GM23248 (cell line): ENCODE measurements at regions not wholly inside any gene's neighbourhood (a gene's known extent, or its start where the extent isn't known, plus 50 kb on each side); places are given as distances from the start of the nearest gene placed in this dataset.

Source experiments
- DNase-seq: peaks from one replicate; pipeline ENCODE4 v3.0.0-alpha.2; 2015
- H2AFZ ChIP-seq: fragments of 200-600 bp; sonication (generic); 2 replicates; pipeline ENCODE4 v1.6.1; 2016; ENCODE audit warnings: antibody characterized with exemption
- H3F3A ChIP-seq: fragments of 200-600 bp; sonication (generic); 2 replicates; pipeline ENCODE4 v1.6.1; 2016; ENCODE audit warnings: mild to moderate bottlenecking, antibody characterized with exemption, mixed run types; ENCODE audit not compliant: insufficient read depth
- H3K27ac ChIP-seq: fragments of 200-600 bp; sonication (generic); 2 replicates; pipeline ENCODE4 v1.5.1; 2016; ENCODE audit warnings: mild to moderate bottlenecking
- H3K27me3 ChIP-seq: fragments of 200-600 bp; sonication (generic); replicated peaks from 2 replicates; pipeline ENCODE4 v1.6.1; 2016; ENCODE audit warnings: mild to moderate bottlenecking; ENCODE audit not compliant: insufficient read depth
- H3K36me3 ChIP-seq: fragments of 200-600 bp; sonication (generic); 2 replicates; pipeline ENCODE4 v1.6.1; 2016; ENCODE audit warnings: low read depth, mild to moderate bottlenecking
- H3K4me1 ChIP-seq: fragments of 200-600 bp; sonication (generic); 2 replicates; pipeline ENCODE4 v1.6.1; 2016; ENCODE audit warnings: mild to moderate bottlenecking; ENCODE audit not compliant: insufficient read depth
- H3K4me2 ChIP-seq: fragments of 200-600 bp; sonication (generic); one replicate; pipeline ENCODE4 v1.6.1; 2016; ENCODE audit warnings: mild to moderate bottlenecking; ENCODE audit not compliant: unreplicated experiment
- H3K4me3 ChIP-seq: fragments of 200-600 bp; sonication (generic); 2 replicates; pipeline ENCODE4 v1.5.1; 2016; ENCODE audit warnings: mild to moderate bottlenecking
- H3K79me2 ChIP-seq: fragments of 200-600 bp; sonication (generic); 2 replicates; pipeline ENCODE4 v1.6.1; 2016; ENCODE audit warnings: mild to moderate bottlenecking; ENCODE audit not compliant: insufficient read depth
- H3K9ac ChIP-seq: fragments of 200-600 bp; sonication (generic); 2 replicates; pipeline ENCODE4 v1.6.1; 2016; ENCODE audit warnings: mild to moderate bottlenecking
- H3K9me2 ChIP-seq: fragments of 200-600 bp; sonication (generic); 2 replicates; pipeline ENCODE4 v1.6.1; 2016; ENCODE audit warnings: mixed run types, mild to moderate bottlenecking, moderate library complexity; ENCODE audit not compliant: insufficient read depth
- H3K9me3 ChIP-seq: fragments of 200-600 bp; sonication (generic); one replicate; pipeline ENCODE4 v1.6.1; 2017; ENCODE audit warnings: low read depth
- H4K20me1 ChIP-seq: fragments of 200-600 bp; sonication (generic); 2 replicates; pipeline ENCODE4 v1.6.0; 2016; ENCODE audit not compliant: insufficient read depth
- EZH2 ChIP-seq: fragments of 200-600 bp; sonication (generic); IDR thresholded peaks from 2 replicates; pipeline ENCODE4 v1.6.1; 2018; ENCODE audit warnings: antibody characterized with exemption, mild to moderate bottlenecking; ENCODE audit not compliant: insufficient read depth, poor library complexity, severe bottlenecking
- EZH2phosphoT487 ChIP-seq: fragments of 200-600 bp; sonication (generic); IDR thresholded peaks from 2 replicates; pipeline ENCODE4 v1.6.1; 2018; ENCODE audit warnings: antibody characterized with exemption, moderate library complexity, mild to moderate bottlenecking, low read depth; ENCODE audit not compliant: insufficient read depth
- WGBS, 2 experiments: methylation state at CpG; one replicate each; pipeline ENCODE4 v1.1.6; 2015 to 2017; ENCODE audit warnings: low lambda C conversion rate in 2 of 2, low coverage in 1 of 2; ENCODE audit errors: missing lambda C conversion rate in 2 of 2; 5-methylcytosine and 5-hydroxymethylcytosine counted together
- in situ Hi-C: fragments of 300-500 bp; cut with MboI; formaldehyde crosslinking; loops from 2 replicates; pipeline ENCODE4 v1.15.0; 2020

DNA sequence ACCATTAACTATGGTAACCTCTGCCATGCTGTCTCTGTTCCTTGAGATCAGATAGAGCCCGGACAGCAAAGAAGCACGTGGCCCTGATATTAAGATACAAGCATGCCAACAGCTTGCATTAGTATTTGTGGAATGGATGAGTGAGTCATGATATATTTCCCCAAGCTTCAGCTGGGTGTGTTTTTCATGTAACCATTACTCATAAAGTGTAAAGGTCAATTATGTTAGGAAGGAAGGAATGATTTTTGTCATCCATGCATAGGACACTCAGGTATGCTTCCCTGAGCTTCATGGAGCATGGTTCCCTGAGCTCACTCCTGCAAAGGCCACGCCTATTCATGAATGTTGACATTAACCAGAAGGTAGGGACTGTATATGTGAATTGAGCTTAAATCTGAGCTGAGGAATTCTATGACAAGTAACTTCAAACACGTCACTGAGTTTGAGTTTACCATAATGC, 74.6 kb downstream of the ARL4C start:
- H3K9me3 ChIP-seq = no peaks in the 10 kb centered on the region
- DNase-seq = peak; percentile 93
- H3F3A ChIP-seq = peaks cover 11% of the 10 kb centered on the region
- no peak overlapping the region for H2AFZ ChIP-seq
- H3K79me2 ChIP-seq = no peaks in the 10 kb centered on the region
- H3K27ac ChIP-seq = peak overlapping the region; percentile 37
- WGBS, 2 experiments = 43% methylated on average over 4 of the region's 4 CpGs
- in situ Hi-C loops = no loop called here
- H3K27me3 ChIP-seq = no peaks in the 10 kb centered on the region
- H3K9ac ChIP-seq = no peak overlapping the region
- peak overlapping the region; percentile 0 for H3K4me2 ChIP-seq
- H4K20me1 ChIP-seq = no peaks in the 10 kb centered on the region
- H3K4me3 ChIP-seq = no peak overlapping the region
- no peaks in the 10 kb centered on the region for H3K9me2 ChIP-seq
- no peaks in the 10 kb centered on the region for H3K36me3 ChIP-seq
- TF ChIP-seq EZH2 (no peak), EZH2phosphoT487 (0 out of 2 replicates have a peak, but pooled peaks have one; percentile 27)
- peaks cover 18% of the 10 kb centered on the region for H3K4me1 ChIP-seq

GRCh38 chr2:234420408-234420807, 76.5 kb downstream of the ARL4C start:
- DNase-seq = no peak
- H3K4me3 ChIP-seq = no peak overlapping the region
- no peaks in the 10 kb centered on the region for H3K79me2 ChIP-seq
- H3K9me3 ChIP-seq = no peaks in the 10 kb centered on the region
- 82 to 94% methylated on average over 2 of the region's 2 CpGs for WGBS, 2 experiments
- H4K20me1 ChIP-seq = no peaks in the 10 kb centered on the region
- H3K4me1 ChIP-seq = peaks cover 15% of the 10 kb centered on the region
- no peaks in the 10 kb centered on the region for H3K9me2 ChIP-seq
- no peak overlapping the region for H2AFZ ChIP-seq
- in situ Hi-C loops = no loop called here
- H3K27me3 ChIP-seq = no peaks in the 10 kb centered on the region
- H3K9ac ChIP-seq = no peak overlapping the region
- H3K27ac ChIP-seq = no peak overlapping the region
- H3K4me2 ChIP-seq = no peak overlapping the region
- H3F3A ChIP-seq = peaks cover 11% of the 10 kb centered on the region
- H3K36me3 ChIP-seq = no peaks in the 10 kb centered on the region
- TF ChIP-seq EZH2phosphoT487 (no peak), EZH2 (no peak)

GRCh38 chr2:234419726-234420125, 77.2 kb downstream of the ARL4C start:
- Histone ChIP-seq H3K4me3 (no peak overlapping the region), H3K9me3 (no peaks in the 10 kb centered on the region), H3K9me2 (no peaks in the 10 kb centered on the region), H2AFZ (no peak overlapping the region), H3K9ac (no peak overlapping the region), H3K4me2 (no peak overlapping the region), H4K20me1 (no peaks in the 10 kb centered on the region), H3K27ac (no peak overlapping the region), H3K36me3 (no peaks in the 10 kb centered on the region), H3K4me1 (peaks cover 15% of the 10 kb centered on the region), H3K79me2 (no peaks in the 10 kb centered on the region), H3F3A (peaks cover 11% of the 10 kb centered on the region), H3K27me3 (no peaks in the 10 kb centered on the region)
- TF ChIP-seq EZH2 (no peak), EZH2phosphoT487 (no peak)
- WGBS, 2 experiments = 87 to 98% methylated on average over 3 to 5 of the region's 5 CpGs
- DNase-seq = no peak
- in situ Hi-C loops = no loop called here

GRCh38 chr2:234415706-234416105, 81.2 kb downstream of the ARL4C start:
- TF ChIP-seq EZH2phosphoT487 (no peak), EZH2 (no peak)
- H3K4me1 ChIP-seq = peaks cover 17% of the 10 kb centered on the region
- no peak for DNase-seq
- no peaks in the 10 kb centered on the region for H4K20me1 ChIP-seq
- H3F3A ChIP-seq = peaks cover 15% of the 10 kb centered on the region
- in situ Hi-C loops = no loop called here
- H3K27me3 ChIP-seq = no peaks in the 10 kb centered on the region
- no peak overlapping the region for H3K27ac ChIP-seq
- no peaks in the 10 kb centered on the region for H3K36me3 ChIP-seq
- H3K9me3 ChIP-seq = no peaks in the 10 kb centered on the region
- H3K79me2 ChIP-seq = no peaks in the 10 kb centered on the region
- H3K9ac ChIP-seq = no peak overlapping the region
- H2AFZ ChIP-seq = no peak overlapping the region
- no peak overlapping the region for H3K4me3 ChIP-seq
- 53 to 58% methylated on average over 4 of the region's 4 CpGs for WGBS, 2 experiments
- no peaks in the 10 kb centered on the region for H3K9me2 ChIP-seq
- no peak overlapping the region for H3K4me2 ChIP-seq

- DNase-seq = no peak
- Histone ChIP-seq H3K4me2 (no peak overlapping the region), H3K27me3 (no peaks in the 10 kb centered on the region), H3F3A (peaks cover 15% of the 10 kb centered on the region), H3K36me3 (no peaks in the 10 kb centered on the region), H3K4me1 (peaks cover 17% of the 10 kb centered on the region), H3K27ac (no peak overlapping the region), H3K4me3 (no peak overlapping the region), H3K9me3 (no peaks in the 10 kb centered on the region), H3K9ac (no peak overlapping the region), H3K79me2 (no peaks in the 10 kb centered on the region), H2AFZ (no peak overlapping the region), H4K20me1 (no peaks in the 10 kb centered on the region), H3K9me2 (no peaks in the 10 kb centered on the region)
- 91 to 97% methylated on average over 6 of the region's 6 CpGs for WGBS, 2 experiments
- TF ChIP-seq EZH2phosphoT487 (no peak), EZH2 (no peak)
- in situ Hi-C loops = no loop called here
Measured at GRCh38 chr2:234414596-234414995, 82.3 kb downstream of the ARL4C start.
